IPS-NIHi7 (cell line): ENCODE measurements at regions not wholly inside any gene's neighbourhood (a gene's known extent, or its start where the extent isn't known, plus 50 kb on each side); places are given as distances from the start of the nearest gene placed in this dataset.
A peak's percentile ranks its signal among the peaks of the same experiment; 100 is the strongest.

Experiments
- DNase-seq: peaks from one replicate; pipeline ENCODE4 v3.0.0; 2012; ENCODE audit warnings: mixed read lengths; ENCODE audit errors: extremely low spot score

DNA sequence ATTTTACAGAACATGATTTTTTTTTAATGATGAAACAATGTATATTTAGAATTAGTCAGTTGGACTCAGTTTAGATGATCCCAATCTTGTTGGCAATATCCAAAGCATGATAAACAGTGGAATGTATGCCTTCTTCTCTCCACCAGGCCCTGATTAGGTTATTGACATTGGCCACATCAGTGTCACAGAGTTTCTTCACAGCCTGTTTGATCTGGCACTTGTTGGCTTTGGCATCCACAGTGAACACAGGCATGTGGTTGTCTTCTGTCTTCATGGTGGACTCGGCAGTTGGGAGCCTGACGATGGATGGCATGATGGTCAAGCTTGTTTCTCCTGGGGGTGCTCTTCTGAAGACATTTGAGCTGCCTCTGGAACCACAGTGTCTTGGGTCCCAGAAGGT is 317.5 kb downstream of the PMP22 start:
- no peak for DNase-seq

DNA sequence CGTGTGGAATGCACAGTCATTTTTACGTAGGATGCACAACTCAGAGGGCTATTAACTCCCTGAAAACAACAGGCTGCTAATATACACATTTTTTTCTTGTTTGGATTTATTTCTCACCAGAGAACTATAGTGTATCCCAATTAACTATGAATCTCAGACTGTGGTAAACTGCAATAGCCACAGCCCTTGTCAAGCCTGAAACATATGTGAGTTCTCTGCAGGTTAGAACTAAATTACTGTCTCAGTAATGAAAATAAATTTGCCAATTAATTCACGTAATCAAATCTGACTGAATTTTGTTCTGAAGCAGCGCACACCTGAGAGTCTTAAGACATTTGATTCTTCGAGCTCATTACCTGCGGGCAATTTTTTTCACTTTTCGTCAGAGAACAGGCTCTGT is 318.6 kb downstream of the PMP22 start:
- no peak for DNase-seq

DNA sequence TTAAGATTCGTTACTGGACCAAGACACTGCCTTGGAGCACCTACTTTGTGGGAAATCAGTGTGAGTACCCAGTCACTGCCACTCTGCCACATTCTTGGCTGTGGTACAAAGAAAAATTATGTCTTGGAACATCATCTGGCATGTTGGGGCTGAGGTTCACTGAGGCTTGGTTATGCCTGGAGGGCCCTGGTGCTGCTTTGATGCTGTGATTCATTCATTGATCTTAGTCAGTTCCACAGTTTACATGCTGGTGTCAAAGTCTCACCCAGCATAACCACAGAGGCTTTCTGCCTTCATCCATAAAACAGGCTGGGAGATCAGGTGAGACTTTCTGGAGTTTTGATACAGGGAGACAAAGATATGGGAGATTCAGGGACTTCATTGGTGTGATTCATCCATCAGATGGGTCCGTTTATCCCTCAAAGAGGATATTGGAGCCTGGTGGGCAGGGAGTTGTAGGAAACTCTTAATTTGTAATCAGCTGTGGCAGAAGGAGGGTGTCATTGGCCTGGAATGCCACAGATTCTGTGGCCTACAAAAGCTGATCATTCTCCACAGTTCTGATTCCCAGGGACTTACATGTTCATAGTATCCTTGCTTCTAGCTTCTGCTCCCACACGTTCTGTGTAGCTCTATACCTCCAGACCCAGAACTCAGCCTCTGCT is 322.5 kb downstream of the PMP22 start:
- DNase-seq, result no peak

DNA sequence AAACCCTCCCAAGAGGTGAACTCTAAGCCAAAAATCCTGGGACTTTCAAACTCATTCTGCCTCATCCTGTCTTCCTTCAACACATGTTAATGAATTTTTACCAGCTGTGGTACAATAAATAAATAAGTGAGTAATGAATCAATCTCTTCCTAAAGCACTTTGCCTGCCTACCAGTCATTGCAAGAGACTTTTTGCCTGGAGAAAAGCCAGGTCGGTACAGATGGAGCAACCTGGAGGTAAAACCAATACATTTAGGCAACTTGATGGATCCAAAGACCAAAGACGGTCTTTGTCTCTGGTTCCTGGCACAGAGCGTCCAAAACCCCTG is 324.2 kb downstream of the PMP22 start:
- no peak for DNase-seq

DNA sequence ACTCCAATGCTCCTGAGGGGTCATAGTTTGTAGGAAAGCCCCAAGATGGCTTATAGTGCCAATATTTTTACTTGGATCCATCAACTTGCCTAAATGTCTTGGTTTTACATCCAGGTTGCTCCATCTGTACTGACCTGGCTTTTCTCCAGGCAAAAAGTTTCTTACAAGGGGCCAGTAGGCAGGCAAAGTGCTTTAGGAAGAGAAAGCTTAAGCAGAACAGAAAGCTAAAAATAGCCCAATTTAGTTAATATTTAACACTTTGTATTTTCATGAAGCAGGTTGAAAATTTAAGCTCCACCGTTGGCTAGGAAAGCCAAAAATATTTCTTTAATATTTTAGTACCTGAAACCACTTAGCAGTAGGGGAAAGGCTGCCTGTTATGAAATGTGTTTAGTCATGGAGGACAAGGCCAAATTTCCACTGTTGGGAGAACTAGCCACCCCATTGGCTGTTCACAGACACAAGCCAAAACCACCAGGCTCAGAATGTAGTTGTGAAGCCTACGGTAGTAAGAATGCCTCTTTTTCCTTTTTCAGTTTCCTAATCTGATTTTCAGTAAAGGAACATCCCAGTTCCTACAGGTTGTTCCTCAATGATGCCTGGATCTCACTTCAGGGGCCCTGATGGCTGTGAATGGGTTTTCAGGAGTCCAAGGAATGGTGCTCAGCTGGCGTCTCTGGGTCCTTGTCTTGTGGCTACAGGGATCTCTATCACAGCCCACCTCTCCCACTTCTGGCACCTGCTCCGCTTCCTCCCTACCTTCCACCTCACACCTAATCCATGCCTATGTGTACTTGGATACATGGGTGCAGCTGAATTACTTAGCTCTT is 324.8 kb downstream of the PMP22 start:
- DNase-seq, result no peak

DNA sequence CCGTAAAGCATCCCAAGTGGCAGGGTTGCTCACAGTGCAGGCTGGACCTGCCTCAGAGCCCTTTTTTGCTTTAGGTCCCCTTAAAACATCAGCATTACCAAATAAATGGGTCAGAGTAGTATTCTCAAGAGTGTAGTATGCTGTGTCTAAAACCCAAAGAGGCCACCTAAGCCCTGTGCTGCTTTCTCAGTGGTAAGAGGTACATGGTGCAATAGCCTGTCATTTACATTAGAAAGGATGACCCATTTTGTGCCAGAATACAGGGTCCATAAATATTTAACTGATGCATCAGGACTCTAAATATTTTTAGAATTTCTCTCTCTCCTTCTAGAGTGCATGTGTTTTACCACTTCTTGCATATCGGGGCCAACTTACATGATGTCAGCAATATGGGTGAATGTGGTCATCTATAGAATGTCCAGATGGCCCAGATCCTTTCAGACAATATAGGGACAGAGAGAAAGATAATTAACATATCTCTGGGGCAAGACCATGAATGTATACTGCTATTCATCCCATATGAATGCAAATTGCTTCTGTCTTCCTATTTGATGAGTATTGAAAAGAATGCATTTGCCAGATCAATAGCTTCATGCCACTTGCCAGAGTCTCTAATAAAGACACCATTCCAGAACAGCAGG is 329.2 kb downstream of the PMP22 start:
- DNase-seq, result no peak

DNA sequence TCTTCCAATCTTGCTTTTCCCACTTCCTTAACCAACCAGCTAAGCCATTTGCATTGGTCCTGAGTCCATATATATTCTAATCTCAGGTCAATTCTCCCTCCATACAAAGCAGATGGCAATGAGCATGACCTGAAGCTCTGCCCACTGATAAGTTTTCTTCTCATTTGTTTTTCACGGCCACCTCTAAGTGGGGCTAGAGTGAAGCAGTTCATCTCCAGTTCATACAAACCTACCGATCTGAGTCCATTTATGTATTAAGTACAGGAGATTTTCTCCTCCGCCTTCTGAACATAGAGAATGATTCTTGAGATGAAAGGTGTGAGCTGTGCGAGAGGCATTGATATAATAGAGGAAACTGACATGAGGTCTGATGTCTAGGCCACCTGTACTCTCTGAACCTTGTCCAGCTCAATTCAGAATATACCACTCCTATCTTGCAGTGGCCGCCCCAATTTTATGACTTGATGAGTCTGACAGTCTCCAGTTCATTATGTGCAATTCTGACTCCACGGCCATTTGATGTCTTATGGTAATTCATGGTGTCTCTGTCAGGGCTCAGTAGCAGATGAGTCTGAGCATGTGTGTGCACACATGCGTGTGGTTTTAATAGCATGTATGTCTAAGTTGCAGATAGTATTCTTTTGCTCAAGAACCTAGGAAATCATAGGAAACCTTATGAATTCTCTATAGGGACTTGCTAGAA is 329.8 kb downstream of the PMP22 start:
- DNase-seq, result no peak

DNA sequence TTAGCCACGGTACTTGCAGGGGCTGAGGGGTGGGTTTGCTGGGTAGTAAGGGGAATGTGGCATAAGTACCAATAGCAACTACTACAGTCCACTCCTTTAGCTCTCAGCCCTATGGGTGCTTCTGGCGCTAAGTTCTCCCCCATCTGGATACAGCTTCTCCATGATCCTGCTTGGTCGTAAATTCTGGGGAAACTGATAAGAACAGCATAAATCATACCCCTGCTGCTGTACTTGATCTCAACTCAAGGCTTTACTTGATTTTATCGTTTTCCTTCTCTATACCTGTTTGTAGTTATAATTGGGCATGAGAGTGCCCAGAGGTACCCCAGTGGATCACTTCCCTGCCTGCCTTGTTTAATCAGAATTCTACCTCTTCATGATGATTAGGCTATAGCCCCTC is 331.4 kb downstream of the PMP22 start:
- DNase-seq, result no peak

DNA sequence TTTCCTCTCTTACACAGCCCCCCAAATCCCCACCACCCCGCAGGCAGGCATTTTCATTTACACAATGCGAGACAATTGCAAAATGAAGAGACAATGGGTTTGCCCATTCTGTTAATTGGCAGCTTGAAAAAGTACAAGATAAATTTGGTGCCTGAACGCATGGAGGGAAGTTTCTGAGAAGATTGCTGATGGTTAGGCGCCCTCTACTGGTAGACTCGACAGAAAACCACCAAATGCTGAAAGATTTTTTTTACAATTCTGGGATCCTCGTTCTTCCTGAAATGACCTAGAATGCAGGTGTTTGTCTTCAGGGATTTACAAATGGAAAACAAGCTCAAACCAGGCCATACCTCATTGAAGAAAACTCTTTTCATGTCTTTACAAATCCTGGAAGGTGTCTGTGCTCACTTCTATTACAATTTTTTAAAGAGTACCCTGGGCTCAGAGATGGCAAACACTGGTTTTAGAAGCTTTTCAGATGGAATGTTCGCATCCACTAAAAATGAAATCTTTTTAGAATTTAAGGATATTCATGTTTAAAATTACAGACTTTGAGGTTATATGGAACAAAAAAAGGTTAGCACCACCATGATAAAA is 338.5 kb downstream of the PMP22 start:
- DNase-seq, result peak; percentile 67

DNA sequence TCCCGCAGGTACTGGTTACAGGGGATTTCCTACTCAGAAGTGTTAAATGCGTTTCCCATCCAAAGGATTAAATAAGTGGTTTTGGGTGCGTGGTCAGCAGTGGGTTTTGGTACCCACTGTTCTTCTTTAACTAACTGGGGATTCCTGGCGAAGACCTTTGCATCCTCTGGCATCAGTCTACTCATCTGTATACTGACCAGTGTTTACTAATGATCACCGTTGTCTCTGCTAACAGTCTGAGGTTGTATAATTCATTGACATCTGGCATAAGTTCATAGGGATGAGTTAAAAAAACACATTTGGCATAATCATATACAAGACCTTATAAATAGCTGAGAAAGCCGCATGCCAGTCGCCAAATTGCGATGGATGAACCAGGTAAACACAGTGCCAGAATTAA is 339.1 kb downstream of the PMP22 start:
- DNase-seq, result no peak

DNA sequence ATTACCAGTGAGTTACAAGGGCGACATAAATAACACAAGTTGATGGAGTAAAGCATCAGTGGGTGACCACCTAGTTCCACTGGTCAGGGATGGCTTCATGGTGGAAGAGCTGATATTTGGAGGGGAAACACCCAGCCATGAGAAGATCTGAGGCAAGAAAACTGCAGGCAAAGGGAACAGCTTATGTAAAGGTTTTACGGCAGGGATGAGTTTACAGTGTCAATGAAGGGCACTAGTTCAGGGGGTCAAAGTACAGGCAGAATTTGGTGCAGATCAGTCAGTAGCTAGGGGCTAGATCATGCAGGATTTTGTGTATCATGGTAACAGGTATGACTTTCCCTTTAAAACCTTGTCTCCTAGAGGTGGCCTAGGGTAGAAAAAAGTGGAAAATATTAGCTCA is 339.6 kb downstream of the PMP22 start:
- no peak for DNase-seq

DNA sequence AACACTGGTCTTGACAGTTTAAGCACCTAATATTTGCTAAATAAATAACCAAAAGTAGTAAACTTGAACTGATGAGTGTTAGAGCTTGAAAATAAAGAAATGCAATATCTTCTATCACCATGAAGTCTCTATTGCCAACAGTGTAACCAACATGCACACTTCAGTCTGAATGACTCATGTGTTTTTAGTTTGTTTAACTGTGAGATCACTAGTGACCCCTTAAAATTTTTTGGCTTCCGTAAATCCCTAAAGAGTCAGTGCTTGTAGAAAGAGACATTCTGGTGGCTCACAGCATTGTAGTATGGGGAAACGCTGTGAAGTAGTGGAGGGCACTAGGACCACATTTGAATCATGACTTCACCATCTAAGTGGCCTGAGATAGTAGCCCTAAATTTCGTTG is 341.1 kb downstream of the PMP22 start:
- no peak for DNase-seq

DNA sequence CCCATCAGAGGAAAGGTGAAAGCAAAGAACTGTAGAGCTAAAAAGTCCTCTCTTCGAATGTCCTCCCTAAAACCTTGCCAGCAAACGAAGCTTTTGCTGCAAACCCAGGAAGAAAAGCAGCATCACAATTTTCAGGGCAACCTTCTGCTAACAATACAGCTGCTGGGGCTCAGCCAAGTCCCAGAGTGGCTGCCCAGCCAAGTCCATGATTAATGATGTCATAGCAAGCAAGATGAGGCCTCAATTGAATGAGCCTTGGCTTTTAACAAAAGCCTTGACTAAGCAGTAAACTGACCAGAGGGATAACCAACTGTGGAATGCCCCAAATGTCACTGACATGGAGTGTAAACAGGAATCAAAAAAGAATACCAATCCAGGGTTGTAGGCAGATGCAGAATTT is 342.7 kb downstream of the PMP22 start:
- no peak for DNase-seq

DNA sequence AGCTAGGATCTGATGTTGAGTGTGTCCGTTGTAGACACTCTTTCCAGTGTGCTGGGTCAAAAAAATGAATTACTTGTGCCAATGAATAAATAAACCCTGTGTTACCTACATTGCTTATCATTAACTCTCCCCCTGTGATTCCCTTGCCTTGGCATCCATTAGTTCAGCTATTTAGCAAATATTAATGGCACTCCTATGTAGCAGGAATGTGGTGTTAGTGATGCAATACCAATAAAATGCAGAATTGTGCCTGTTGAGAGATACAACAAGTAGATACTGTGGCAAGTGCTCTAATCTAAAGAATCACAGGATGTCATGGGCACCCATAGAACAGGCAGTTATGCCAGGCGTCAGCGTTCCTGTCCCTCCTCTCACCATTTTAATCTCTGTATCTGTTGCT is 343.2 kb downstream of the PMP22 start:
- DNase-seq, result no peak

DNA sequence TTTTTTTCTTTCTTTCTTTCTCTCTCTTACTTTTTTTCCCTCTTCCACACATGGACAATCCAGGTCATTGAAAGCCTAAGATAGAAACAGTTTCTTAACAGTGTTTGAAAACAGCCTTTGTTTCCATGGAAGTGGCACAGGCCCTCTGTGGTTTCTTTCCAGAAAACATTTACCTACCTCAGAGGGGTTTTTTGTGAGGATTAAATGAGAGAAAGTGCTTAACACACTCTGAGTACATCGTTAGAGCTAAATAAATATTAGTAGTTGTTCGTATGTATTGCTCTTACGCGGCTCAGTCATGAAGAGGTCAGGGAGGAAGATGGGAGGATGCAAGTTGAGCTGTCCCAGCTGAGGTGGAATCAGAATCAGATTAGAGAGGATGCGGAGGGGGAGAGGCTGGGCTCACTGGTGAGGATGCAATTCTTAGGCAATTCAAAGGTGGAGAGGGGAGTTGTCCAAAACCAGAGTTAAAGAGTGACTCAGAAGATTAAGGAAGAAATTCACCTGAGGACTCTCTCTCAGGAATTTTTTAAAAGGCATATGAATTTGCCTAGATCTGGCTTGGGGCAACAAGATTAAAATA is 345.4 kb downstream of the PMP22 start:
- DNase-seq, result peak; percentile 21

DNA sequence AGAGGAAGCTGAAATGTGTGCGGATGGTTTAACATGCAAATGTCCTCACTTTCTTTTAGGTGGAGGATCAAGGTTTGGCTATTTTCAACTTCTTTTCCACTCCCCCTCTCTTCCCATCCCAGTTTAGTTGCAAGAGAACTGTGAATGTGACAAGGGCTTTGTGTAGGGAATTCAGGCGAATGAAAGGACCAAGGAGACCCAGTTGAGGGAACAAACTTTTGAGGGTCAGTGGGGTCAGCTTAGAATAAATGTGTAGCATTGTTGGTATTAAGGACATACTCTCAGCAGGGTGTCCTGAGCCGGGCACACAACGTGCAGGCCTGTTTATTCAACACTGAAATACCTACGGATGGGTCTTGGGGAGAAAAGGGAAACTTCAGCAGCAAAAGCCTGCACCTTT is 346.0 kb downstream of the PMP22 start:
- no peak for DNase-seq

DNA sequence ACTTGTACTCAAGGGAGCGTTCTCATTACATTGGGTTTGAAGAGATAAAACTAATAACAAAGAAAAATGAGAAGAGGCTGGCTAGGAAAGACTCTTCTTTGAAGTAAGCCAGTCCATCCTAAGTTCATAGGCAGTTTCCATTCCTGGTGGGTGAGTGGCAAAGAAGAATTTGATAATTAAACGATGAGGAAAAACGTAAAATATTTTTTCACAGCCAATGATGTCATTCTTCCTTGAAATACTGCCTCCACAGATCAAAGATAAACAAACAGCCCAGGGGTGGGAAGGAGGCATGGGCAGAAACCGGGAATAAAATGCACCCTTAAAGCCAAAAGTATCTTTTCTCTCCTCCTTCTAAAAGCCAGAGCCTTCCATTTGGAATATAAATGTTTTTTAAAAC is 346.6 kb downstream of the PMP22 start:
- no peak for DNase-seq

DNA sequence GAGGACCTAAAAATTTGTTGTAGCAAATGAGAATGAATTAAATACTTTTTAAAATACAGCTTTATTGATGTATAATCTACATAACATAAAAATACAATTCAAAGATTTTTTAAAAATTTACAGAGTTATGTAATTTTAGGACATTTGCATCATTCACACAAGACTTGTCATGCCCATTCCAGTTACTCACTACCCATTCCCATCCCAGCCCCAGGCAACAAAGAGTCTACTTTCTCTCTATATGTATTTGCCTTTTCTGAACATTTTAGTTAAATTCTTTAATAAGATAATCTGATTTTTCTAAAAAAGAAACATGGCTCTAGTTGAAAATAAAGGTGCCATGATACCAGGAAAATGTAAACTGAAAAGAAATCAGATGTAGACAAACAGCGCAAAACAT is 354.2 kb downstream of the PMP22 start:
- DNase-seq, result no peak

DNA sequence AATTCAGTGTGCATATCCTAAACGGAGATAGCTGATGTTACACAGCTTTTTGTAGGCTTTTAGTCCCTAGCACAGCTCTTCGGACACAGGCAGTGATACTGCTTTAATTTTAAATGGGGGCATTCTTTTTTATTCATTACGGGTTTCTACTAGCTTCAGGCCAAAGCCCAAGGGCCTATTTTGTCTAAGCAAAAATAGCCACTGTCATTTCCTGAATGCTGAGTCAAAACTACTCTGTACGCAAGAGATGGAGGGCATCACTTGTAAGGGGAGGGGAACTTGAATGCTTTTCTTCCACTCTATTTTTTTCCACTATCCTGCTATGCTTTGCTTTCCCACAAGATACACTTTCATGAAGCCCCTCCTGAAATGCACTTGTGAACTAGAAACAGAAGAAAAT is 360.7 kb downstream of the PMP22 start:
- DNase-seq, result no peak

DNA sequence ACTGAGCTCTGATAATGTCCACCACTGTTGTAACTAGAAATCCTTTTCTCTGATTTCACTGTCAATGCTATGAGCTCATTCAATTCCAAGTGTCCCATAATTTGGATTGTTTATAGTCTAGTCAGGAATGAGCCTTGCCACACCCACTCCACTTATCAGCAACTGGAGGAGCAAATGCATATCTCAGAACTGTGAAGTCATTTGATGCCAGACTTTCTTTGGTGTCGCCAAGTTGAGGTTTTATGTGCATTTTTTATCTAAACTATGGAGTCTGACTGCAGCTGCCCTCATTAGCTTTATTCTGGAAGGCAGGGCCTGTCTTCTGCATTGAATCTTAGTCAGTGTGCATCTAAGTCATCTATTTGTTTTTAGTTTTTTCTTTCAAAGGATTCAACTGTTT is 361.3 kb downstream of the PMP22 start:
- no peak for DNase-seq

DNA sequence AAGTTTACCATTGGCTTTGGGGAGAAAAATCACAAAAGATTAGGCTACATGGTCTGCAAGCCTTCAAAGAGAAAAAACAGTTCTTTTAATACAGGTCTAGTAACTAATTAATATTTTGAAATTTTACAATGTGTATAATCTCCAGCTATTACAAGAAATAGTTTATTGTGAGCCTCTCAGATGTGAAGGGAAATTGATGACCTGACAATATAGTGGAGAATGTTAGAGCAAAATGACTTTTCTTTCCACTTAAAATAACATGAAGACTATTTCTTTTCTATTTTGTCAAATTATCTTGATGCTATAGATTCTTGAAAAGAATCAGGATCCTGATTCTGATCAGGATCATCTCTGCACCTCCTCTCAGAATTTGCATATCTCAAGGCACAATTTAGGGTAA is 362.3 kb downstream of the PMP22 start:
- DNase-seq, result no peak

DNA sequence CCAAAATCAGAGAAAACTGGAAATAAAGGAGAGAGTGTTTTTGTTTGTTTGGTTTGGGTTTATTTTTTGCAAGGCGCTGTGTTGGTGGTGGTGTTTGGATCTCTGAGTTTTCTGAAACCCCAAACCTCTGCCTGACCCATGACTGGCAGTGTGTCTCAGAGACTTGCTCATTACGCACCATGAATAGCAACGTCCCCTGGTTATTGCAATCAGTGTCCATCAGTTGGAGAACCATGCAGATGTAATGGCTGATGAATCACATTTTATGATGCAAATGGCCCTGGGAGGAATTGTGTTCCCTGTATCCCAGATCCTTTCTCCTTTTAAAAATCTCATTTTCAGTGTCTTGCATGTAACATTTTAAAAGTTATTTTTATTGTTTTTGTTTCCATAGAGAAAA is 362.8 kb downstream of the PMP22 start:
- no peak for DNase-seq
